Stimulated activated CD8-positive, alpha-beta memory T cell treated with anti-CD3 and anti-CD28 coated beads, Interleukin-4, amount 100 ng/mL, for 1 hour (primary cell): ENCODE measurements at regions not wholly inside any gene's neighbourhood (a gene's known extent, or its start where the extent isn't known, plus 50 kb on each side); places are given as distances from the start of the nearest gene placed in this dataset.

Experiments
- DNase-seq, 2 donors: peaks; one replicate each; pipeline ENCODE4 v3.0.0-alpha.2; 2020; ENCODE audit warnings: low read depth in 2 of 2, low spot score in 1 of 2

DNA sequence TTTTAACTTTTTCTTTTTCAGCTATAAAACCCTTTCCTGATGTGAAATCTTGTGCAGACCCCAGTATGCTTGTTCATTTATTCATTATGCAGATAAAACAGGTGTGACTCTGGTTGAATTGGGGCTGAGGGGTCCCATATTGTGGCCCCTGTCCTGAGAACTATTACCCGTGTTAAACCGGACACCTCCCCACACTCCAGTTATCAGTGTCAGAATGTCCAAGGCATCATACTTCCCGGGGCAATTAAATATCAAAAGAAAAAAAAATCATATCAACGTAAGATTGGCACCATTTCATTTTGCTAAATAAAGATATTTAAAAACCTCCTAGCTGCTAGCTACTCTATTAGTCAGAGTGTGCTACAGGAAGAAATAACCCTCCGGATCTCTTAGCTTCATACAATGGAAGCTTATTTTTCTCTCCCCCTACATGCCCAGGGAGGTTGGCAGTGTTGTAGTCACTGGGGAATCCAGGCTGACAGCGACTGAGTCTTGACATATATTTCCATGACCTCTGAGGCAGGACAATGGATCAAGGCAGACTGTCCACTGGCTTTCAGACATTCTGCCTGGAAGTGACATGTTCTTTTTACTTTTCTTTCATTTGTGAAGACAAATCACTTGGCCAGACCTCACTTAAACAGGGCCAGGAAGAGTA, 170.0 kb downstream of the SEC61B start:
- DNase-seq: no peak

DNA sequence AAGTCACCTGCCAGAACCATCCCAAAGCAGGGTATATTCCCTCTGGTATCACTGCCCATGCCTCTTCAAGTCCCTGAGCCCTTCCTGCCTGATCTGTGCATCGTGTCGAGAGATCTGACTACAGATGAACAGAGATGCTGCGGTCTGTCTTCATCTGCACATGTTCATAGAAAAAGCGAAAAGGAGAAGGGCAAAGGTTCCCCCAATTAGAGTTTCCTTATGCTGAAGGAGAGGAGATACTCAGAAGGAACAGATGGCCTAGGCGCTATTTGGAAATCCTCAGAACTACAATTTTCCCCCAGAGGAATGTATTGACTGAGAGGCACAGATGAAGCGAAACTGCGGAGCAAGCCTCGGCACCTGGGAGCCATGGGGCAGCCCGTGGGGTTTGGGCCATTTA, 170.9 kb downstream of the SEC61B start:
- no peak for DNase-seq

DNA sequence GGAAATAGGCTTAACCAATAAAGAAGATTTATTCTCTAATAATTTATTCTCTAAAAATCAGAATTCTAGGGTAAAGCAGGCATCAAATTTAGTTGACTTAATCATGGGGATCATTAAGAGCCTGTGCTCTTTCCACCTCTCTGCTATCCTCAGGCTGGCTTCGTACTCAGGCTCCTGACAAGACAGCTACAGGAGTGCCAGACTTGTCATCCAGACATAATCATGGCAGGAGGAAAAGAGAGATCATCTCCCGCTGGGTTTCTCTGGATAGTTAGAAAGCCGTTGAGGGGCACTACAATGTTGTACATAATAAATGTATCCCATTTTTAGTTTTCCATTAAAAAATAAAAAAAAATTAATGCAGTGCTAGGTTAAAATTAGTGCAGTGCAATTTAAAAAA, 171.9 kb downstream of the SEC61B start:
- DNase-seq: no peak

DNA sequence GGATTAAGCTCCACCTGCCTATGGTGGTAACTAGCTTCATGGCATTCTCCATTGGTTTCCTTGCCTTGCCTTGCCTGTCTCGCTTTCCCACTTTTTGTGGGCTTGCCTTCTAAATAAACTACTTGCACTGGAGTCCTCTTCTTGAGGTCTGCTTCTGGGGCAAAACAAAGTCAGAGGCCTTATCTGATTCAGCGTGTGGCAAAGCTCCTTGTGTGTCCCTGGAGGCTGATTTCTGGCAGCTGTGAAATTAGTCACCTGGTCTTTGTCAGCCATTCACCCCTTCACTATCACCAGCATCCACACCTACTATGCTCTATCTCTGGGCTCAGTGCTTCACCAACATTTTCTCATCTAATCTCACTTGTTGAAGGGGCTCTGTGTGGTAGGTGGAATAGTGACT, 176.2 kb downstream of the SEC61B start:
- DNase-seq: no peak

DNA sequence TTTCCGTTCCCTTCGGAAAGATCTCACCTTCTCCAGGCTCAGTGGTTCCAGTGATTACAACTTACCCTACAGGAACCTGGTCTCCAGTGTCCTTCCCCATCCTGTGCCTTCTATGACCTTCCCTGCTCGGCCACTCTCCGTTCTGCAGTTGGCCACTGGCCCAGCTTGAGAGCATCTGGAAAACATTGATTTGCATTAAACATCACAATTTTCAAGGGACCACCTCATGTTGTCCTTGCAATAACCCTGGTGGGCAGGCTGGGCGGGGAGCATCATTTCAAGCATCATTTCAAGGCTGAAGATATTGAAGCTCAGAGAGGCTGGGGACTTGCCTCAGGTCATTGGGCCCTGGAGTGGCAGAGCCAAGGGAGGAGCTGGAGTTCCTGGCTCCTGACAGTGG, 177.4 kb downstream of the SEC61B start:
- no peak for DNase-seq

DNA sequence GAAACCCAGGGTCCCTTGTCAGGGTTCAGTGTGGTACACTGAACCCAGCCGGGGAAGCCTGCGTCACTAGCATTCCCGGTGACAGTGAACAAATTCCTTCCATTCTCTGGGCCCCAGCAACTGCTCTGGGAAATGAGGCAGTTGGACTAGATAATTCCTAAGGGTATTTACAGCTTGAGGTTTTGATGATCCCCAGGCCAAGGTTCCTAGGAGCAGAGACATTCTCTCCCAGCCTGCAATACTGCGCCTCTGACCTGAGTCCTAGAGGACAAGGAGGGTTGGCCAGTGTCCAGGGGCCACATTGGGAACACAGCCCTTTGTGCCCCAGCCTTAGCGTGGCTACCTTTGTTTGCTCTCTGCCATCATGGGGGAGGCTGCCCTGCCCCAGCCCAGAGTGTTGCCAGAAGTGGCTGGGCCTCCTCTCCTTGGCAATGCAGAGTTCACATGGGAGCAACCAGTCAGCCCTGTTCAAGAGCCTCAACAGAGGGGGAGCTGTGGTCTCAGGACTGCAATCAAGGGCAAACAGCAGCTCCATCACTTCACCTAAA, 178.2 kb downstream of the SEC61B start:
- DNase-seq: no peak

DNA sequence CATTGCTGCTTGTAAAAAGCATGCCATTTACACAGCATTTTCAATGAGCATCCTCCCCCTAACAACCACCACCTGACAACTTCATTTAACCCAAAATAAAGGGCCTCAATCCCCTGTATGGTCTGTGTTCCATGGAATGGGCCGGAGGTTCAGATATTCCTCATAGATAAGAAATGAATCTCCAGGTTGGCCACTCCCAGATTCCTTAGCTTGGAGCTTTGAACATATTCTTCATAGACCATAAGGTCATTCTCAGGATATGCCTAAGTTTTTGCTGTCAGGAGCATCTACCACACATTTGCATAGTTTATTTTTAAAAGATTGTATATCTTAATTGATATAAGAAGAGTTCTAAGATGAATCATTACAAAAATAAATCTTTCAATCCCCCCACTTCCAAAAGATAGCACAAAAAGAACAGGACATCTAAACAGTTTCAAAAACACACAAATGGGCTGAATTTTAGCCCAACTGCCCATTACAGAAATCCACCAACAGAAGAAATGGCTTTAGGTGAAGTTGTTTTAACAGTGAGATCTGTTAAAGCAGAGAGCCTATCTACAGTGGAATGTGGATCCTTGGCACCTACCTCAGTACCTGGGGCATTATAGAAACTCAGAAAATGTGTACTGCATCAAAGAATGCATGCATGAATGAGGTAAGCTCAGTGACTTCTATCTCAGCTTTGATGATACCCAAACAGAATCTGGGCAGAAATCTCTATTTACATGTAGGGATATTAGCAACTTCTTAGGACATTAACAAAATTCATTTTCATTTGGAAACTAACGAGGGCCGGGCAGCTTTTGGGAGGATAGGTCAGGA, 179.8 kb downstream of the SEC61B start:
- no peak for DNase-seq

DNA sequence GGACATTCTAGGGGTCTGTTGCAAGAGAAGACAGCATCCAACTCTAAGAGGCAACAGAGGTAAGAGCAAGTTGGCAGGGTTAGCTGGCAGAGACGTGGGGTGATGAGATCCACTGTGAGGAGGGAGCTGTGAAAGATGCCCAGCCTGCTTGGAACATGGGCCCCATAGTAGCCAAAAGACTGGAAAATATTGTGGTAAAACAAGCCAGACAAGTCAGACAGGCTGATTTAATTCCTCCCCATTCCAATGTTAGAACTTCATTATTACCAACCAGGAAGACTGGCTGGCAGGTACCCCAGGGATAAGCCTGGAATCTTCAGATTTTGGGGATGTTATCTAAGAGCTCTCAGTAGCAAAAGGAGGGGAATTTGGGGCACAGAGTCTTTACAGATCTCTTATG, 181.3 kb downstream of the SEC61B start:
- no peak for DNase-seq

DNA sequence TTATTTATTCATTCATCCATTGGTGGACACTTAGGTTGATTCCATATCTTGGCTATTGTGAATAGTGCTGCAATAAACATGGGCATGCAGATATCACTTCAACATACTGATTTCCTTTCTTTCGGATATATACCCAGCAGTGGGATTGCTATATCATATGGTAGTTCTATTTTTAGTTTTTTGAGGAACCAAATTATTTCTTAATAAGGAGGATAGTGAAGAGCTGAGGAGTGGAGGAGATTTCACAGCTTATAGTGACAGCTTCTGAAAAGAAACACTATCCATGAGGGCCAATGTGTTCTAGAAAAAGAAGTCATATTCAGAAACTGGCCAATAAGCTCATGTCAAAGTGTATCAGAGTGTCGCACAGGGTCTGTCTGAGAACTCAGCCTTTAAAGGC, 183.3 kb downstream of the SEC61B start:
- DNase-seq: no peak

DNA sequence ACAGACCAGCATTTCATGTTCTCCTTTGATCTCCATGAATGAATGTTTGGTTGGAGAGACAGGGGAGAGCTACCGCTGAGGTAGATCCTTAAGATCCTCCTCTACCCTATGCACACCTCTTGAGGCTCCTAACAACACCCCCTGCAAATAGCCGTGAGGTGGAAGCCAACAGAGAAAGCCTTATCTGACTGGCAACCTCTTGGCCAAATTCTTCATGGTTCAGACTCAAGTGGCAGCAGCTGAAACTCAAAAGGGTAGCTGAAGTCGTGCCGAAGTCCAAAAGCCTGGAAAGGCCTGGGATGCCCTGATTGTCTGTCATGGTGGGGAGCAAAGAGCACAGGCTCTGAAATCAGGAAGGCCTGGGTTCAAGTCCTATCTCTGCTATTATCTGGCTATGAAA, 184.9 kb downstream of the SEC61B start:
- no peak for DNase-seq

DNA sequence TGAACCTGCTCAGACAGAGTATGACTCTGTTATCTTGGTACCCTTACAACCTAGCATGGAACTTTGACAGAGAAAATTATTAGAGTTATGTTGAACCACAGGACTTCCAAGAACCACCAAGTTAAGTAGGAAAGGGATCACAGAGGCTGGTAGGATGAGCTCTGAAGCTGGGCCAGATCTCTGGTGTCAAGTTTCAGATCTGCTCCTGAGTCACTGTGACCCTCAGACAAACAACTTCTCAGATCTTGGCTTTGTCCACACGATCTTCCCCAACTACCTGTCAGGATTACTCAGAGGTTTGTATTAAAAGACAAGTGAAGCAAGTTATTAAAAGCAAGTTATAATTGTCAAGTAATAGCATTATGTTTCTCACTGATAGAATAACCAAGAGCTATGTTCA, 189.0 kb downstream of the SEC61B start:
- DNase-seq: no peak

DNA sequence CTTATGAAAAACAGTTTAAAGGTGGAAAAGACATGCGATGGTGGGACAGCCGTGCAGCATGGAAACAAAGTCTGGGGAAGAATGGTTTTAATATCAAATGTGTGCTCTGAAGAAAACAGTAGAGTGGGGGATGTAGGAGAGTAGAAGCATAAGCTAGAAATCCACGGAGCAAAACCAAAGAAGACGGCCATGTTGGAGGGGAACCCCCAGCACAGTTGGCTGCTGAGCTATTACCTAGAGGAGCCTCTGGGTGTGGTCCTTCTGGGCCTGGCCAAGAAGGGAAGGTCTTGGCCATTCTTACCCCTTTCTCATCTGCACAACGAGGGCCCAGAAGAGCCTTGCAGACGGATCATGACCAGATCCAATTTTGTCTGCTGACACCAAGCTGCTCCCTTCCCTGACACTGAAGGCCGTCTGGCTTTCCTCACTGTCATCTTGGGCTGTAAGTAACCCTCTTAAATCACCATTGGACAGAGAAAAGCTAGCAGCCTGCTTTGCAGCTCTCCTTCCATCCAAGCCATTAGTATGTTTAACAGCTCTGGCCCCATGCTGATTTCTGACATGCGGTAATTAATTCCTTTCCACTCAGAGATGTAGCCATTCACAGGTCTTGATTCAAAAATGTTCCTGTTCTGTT, 189.5 kb downstream of the SEC61B start:
- DNase-seq: no peak

DNA sequence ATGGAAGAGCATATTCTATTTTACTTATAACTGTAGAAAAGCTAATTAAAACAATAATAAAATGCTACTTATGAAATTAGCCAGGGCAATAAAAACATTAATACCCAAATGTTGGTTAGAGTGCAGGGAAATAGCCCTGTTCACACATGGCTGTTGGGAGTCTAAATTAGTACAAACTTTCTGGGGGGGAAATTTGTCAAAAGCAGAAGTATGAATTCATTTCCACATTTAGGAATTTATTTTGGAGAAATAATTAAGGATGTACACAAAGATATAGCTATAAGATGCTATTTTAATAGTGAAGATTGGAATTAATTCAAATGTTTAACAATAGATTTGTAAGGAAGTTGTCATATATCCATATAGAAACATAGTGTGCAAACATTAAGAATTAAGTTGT, 190.5 kb downstream of the SEC61B start:
- DNase-seq: no peak

DNA sequence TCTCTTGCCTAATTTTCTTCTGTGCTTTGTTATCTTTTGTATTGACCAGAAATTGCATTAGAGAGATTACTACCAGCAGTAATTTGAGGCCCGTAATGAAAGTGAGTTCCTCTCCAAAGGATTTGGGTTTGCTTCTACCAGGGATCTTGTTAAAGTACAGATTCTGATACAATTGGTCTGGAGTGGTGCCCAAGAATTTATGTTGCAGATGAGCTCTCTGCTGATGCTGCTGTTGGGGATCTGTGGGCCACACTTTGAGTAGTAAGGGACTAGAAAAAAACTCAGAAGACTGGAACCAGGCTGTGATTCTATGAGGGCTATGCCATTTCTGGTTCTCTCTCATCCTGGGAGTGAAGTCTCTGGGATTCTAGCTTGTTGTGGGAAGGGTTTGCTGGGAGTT, 192.2 kb downstream of the SEC61B start:
- no peak for DNase-seq

DNA sequence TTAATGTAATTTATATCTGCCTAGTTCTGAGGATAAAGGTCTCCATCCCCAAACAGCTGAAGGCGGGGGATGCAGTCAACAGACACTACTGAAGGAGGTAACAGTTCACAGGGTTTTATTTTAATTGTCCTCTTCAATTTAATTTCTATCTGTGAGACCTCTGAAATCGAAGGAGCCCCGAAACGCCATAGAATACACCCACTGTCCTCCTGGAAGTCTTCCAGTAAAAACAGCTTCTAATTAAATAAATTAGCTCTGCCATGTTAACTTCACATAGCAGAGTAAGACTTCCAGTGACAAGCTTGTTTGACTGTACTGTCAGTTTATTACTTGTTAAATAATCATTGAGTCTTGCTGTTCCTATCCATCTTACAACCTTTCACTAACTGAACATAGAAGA, 193.5 kb downstream of the SEC61B start:
- no peak for DNase-seq

DNA sequence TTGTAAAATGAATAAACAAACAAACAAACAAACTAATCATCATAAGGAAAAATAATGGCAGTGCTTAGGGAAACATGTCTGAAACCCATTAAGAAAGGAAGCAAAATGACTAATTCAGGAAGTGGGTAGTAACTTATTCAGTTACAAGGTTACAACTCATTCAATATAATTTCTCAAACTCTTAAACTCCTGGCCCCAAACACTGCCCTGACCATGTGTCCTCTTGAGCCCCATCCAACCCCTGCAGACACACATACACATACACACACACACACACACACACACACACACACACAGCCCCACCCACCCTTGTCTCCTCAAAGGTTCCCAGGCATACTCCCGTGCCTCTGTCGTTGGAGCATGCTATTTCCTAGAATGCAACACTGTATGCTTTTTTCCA, 193.9 kb downstream of the SEC61B start:
- no peak for DNase-seq

DNA sequence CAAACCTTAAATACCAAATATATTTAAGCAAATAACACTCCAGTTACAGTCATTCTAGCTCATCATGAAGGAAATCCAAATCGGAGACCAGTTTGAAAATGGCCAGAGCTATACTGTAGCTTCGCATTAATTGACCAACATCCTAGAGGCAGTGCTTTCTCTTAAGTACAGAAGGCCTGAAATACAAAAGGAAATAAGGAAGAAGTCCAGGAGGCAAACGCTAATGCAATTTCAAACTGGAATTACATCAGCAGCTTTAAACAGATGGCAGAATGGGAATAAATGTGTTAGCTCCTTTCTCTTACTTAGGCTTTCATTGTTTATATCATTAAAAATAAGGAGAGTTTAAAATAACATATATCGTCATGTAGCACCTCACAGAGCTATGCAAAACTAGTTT, 197.0 kb downstream of the SEC61B start:
- DNase-seq: no peak

DNA sequence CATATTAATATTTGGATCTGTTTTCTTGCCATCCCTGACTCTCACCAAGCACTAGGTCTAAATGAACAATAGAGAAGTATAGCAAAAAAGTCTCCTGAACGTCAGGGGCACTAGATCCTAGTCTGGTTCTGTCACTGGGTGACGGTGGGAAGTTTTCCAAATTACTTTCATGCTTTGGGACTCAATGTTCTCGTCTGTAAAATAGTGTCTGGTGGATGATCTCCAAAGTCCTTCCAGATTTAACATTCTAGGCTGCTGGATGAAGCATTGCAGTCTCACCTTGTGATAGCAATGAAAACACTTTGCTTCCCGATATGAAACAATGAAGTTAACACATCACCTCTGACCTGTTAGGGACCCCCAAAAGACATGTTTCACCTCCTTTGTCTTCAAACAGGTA, 199.3 kb downstream of the SEC61B start:
- no peak for DNase-seq

DNA sequence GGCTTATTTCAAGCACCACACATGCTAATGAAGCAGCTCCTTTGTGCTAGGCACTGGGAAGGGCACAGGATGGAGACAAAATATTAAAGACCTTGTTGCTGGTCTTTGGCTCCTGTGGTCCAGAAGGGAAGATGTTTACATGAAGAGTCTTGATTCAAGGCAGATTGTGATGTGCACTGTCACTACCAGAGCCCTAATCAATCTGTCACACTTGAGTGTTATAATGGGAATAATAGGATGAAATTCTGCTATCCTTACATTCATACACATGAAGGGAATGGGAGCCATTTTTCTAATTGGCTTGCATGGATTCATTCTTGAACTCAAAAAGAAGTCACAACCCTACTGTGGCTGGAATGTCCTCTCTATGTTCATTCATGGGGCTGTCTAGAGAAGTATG, 203.0 kb downstream of the SEC61B start:
- DNase-seq: no peak

DNA sequence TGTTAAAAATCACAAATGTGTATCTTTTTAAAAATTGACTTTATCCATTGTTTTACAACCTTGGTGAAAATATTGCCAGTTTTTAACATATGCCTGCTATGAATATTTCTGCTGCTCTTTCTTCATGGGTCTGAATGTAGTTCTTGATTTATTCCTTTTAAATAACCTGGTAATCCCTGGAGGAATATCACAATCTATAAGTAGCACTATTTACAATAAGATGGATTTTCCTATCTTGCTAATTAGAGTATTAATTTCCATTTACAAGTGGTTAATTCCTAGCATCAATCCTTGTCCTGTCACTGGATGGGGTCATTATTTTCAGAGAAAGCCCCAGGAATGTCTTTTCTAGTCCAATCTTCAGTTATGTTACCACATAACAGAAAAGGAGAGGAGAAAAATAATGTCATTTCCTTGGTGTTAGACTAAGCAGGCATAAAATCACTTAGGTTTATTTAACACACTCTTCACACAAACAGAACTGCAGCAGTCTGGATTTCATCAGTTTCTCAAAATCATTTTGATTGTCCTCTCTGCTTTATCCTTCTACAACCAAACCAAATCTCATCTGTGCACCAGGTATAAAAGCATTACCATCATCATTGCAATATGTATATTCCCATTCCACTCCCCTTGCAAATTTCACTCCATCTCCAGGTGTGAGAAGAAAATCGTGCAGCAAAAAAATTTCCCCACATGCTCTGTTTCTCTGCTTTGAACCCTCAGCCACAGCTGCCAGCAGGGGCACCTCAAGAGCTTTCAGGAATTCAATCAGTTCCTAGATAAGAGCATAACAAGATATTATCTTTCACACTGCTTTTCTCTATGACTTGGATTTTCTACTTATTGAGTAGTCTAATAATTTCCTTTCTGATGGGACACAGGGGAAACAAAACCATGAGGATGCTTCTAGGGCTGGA, 204.1 kb downstream of the SEC61B start:
- no peak for DNase-seq

DNA sequence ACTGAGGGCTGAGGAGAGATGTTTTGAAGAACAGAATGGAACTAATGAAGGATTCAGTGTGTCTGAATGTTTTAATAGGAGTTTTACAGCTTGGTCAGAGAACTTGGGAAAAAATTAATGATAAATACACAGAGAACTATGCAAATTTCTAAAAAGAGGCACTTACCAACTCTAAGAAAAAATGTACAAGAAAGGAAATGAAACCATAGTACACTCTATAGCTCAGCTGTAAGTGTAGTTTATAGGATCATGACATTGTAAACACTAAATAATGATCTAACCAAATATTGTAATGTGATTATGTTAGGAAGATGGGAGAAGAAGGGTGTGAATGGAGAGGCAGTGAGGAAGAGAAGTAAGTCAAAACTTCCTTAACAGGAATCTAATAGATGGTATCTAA, 205.2 kb downstream of the SEC61B start:
- DNase-seq: no peak
